ENCODE measurements at regions not wholly inside any gene's neighbourhood (a gene's known extent, or its start where the extent isn't known, plus 50 kb on each side); places are given as distances from the start of the nearest gene placed in this dataset.

- H3K79me1 ChIP-seq (ENCODE audit: low read depth in 1 of 2, low read length in 2 of 2): no peaks in the 10 kb centered on the region
- WGBS, 2 experiments (ENCODE audit: extremely low coverage in 2 of 2, insufficient read length in 1 of 2): 81% methylated on average over 3 of the region's 9 CpGs; no CpG with 5 or more reads in 1 of the 2 experiments
- no peak overlapping the region for H2BK120ac ChIP-seq (ENCODE audit: low read depth, low read length)
- H2AK9ac ChIP-seq (replicated peaks; ENCODE audit: low read depth, low read length, poor library complexity): no peak overlapping the region
- H3K56ac ChIP-seq (ENCODE audit: extremely low read depth, insufficient read depth, low read length): no peak overlapping the region
- no peak overlapping the region for H2AK5ac ChIP-seq (ENCODE audit: low read depth, low read length)
- H3K9me3 ChIP-seq (ENCODE audit: control insufficient read depth, insufficient read depth, low read length): no peaks in the 10 kb centered on the region
- no peak overlapping the region for H3K9ac ChIP-seq (ENCODE audit: low read depth, low read length)
- H3K36me3 ChIP-seq (ENCODE audit: control insufficient read depth, insufficient read depth, low read length): no peaks in the 10 kb centered on the region
- no peak overlapping the region for H3K27ac ChIP-seq (ENCODE audit: insufficient read depth, low read length)
- TF ChIP-seq FOS (IDR thresholded peaks at IDR 0.05; ENCODE audit: low read depth, low read length) (no peak), RCOR1 (IDR thresholded peaks at IDR 0.05; ENCODE audit: insufficient replicate concordance, low read length) (peak; percentile 92)
- H3K4me3 ChIP-seq (ENCODE audit: insufficient read depth, low read depth, low read length): no peak overlapping the region
- no peak overlapping the region for H2AFZ ChIP-seq (replicated peaks; ENCODE audit: low read length, poor library complexity)
- no peak overlapping the region for H3K4ac ChIP-seq (ENCODE audit: low read depth, low read length)
- H3K9me1 ChIP-seq (ENCODE audit: insufficient read depth, low read length): no peaks in the 10 kb centered on the region
- no peak for ATAC-seq (ENCODE audit: low read depth)
- H3K14ac ChIP-seq (replicated peaks; ENCODE audit: low read depth, low read length): no peak overlapping the region
- peaks cover 3% of the 10 kb centered on the region; the same call in 1 of the 2 replicates for H3K4me1 ChIP-seq (ENCODE audit: control insufficient read depth, insufficient read depth, low read length)
- H2BK20ac ChIP-seq (ENCODE audit: low read depth, low read length): no peak overlapping the region
- H3K23ac ChIP-seq (ENCODE audit: low read depth, low read length): no peak overlapping the region
- ChIA-PET POLR2A (ENCODE audit: unreplicated experiment) (no interaction called here), CTCF (no interaction called here)
- dilution Hi-C loops (cut with HindIII; ENCODE audit: low sequenced_read_pairs, unreplicated experiment): no loop called here
- H2BK15ac ChIP-seq (ENCODE audit: low read depth, low read length): no peak overlapping the region
- H4K20me1 ChIP-seq (ENCODE audit: insufficient read depth, low read length): no peaks in the 10 kb centered on the region
- no peak overlapping the region for H3K4me2 ChIP-seq (ENCODE audit: low read depth, low read length)
- in situ Hi-C loops (cut with MboI; ENCODE audit: low sequenced_read_pairs): no loop called here
- no peaks in the 10 kb centered on the region for H3K27me3 ChIP-seq (ENCODE audit: control insufficient read depth, insufficient read depth, low read length)
- H4K8ac ChIP-seq (ENCODE audit: low read depth in 2 of 2, low read length in 2 of 2): no peak overlapping the region
- H4K91ac ChIP-seq (ENCODE audit: insufficient read depth, low read depth, low read length): no peak overlapping the region
- H3K18ac ChIP-seq (ENCODE audit: low read depth, low read length): no peak overlapping the region
- intact Hi-C loops (cut with micrococcal nuclease): loop anchor here (10.0 kb wide), 1 partner anchor 202 kb away; no protein-coding TSS in a partner anchor
- BruUV-seq (replicated peaks): no TSS peak
- DNase-seq: peak; percentile 55
- H2BK5ac ChIP-seq (ENCODE audit: low read depth, low read length, poor library complexity, severe bottlenecking): no peak overlapping the region
- H4K5ac ChIP-seq (ENCODE audit: low read depth, low read length): no peak overlapping the region; the same call in 1 of the 2 replicates
Measured at GRCh38 chr5:173772384-173773059, 115.6 kb upstream of the CPEB4 start.
